ENCODE measurements at regions not wholly inside any gene's neighbourhood (a gene's known extent, or its start where the extent isn't known, plus 50 kb on each side); places are given as distances from the start of the nearest gene placed in this dataset.

GRCh38 chr18:65372904-65373303 is 377.9 kb upstream of the CDH7 start:
- ChIA-PET CTCF (no interaction called here), POLR2A (no interaction called here)
- no peak for ATAC-seq
- Mint-ChIP-seq H3K4me1 (peaks cover 9% of the 10 kb centered on the region), H3K9me3 (no peaks in the 10 kb centered on the region), H3K36me3 (no peaks in the 10 kb centered on the region), H3K4me3 (no peak overlapping the region), H3K27ac (no peak overlapping the region), H3K27me3 (ENCODE audit: low read depth) (no peaks in the 10 kb centered on the region)
- TF ChIP-seq, protein P1, sequence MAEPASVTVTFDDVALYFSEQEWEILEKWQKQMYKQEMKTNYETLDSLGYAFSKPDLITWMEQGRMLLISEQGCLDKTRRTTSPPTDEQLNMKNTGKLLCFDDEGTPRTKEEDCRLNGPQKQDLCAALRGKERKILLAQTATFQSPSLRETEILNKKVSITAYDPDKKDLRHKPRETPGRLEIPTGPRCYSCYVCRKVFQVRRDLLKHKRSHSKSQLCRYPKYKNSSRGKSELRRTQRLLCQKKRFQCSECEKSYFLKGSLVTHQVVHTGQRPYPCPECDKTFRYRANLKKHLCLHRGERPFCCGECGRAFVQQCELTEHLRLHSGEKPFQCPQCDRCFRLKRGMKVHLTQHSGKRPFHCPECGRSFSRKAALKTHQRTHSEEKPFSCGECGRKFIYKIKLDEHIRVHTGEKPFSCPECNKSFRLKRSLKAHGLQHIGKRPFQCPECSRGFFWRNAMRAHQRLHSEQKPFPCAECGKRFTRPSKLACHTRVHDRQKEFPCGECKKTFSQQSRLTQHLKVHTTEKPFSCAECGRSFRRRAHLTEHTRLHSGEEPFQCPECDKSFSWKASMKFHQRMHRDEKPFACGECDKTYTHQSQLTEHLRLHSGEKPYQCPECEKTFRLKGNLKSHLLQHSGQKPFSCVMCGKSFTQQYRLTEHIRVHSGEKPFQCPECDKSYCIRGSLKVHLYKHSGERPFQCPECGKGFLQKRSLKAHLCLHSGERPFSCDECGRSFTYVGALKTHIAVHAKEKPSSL (CRISPR knock-in tag; conservative IDR thresholded peaks at IDR 0.05) = no peak
- TF ChIP-seq NR2C2 (CRISPR knock-in tag; IDR thresholded peaks at IDR 0.05) (no peak), ETV6 (CRISPR knock-in tag; IDR thresholded peaks at IDR 0.05) (no peak), ZBTB21 (CRISPR knock-in tag; IDR thresholded peaks at IDR 0.05; ENCODE audit: borderline replicate concordance) (no peak), HMGA2 (CRISPR knock-in tag; IDR thresholded peaks at IDR 0.05) (no peak), SP1 (CRISPR knock-in tag; conservative IDR thresholded peaks at IDR 0.05) (no peak), MYBL2 (CRISPR knock-in tag; IDR thresholded peaks at IDR 0.05) (no peak), ESRRA (CRISPR knock-in tag; IDR thresholded peaks at IDR 0.05; ENCODE audit: borderline replicate concordance) (no peak), ZNF423 (CRISPR knock-in tag; IDR thresholded peaks at IDR 0.05) (no peak), NFATC4 (CRISPR knock-in tag; IDR thresholded peaks at IDR 0.05) (no peak), FOXP1 (CRISPR knock-in tag; IDR thresholded peaks at IDR 0.05; ENCODE audit: borderline replicate concordance) (no peak), ZSCAN18 (CRISPR knock-in tag; IDR thresholded peaks at IDR 0.05) (no peak), FOXP4 (CRISPR knock-in tag; IDR thresholded peaks at IDR 0.05) (no peak), ZNF317 (CRISPR knock-in tag; IDR thresholded peaks at IDR 0.05; ENCODE audit: borderline replicate concordance, low read depth) (no peak)
- TF ChIP-seq, protein P2, sequence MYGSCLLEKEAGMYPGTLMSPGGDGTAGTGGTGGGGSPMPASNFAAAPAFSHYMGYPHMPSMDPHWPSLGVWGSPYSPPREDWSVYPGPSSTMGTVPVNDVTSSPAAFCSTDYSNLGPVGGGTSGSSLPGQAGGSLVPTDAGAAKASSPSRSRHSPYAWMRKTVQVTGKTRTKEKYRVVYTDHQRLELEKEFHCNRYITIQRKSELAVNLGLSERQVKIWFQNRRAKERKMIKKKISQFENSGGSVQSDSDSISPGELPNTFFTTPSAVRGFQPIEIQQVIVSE (CRISPR knock-in tag; IDR thresholded peaks at IDR 0.05; ENCODE audit: borderline replicate concordance) = no peak
- TF ChIP-seq, protein P3, sequence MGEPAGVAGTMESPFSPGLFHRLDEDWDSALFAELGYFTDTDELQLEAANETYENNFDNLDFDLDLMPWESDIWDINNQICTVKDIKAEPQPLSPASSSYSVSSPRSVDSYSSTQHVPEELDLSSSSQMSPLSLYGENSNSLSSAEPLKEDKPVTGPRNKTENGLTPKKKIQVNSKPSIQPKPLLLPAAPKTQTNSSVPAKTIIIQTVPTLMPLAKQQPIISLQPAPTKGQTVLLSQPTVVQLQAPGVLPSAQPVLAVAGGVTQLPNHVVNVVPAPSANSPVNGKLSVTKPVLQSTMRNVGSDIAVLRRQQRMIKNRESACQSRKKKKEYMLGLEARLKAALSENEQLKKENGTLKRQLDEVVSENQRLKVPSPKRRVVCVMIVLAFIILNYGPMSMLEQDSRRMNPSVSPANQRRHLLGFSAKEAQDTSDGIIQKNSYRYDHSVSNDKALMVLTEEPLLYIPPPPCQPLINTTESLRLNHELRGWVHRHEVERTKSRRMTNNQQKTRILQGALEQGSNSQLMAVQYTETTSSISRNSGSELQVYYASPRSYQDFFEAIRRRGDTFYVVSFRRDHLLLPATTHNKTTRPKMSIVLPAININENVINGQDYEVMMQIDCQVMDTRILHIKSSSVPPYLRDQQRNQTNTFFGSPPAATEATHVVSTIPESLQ (CRISPR knock-in tag; IDR thresholded peaks at IDR 0.05) = no peak
- TF ChIP-seq, protein P4, sequence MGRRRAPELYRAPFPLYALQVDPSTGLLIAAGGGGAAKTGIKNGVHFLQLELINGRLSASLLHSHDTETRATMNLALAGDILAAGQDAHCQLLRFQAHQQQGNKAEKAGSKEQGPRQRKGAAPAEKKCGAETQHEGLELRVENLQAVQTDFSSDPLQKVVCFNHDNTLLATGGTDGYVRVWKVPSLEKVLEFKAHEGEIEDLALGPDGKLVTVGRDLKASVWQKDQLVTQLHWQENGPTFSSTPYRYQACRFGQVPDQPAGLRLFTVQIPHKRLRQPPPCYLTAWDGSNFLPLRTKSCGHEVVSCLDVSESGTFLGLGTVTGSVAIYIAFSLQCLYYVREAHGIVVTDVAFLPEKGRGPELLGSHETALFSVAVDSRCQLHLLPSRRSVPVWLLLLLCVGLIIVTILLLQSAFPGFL (CRISPR knock-in tag; IDR thresholded peaks at IDR 0.05; ENCODE audit: borderline replicate concordance) = no peak
- DNase-seq (ENCODE audit: low spot score) = no peak
